ENCODE measurements at regions not wholly inside any gene's neighbourhood (a gene's known extent, or its start where the extent isn't known, plus 50 kb on each side); places are given as distances from the start of the nearest gene placed in this dataset.

GRCh38 chr7:155191901-155192478 is 105.7 kb upstream of the INSIG1 start:
- Histone ChIP-seq H3K9me3 (ENCODE audit: insufficient read depth, low read length) (peaks cover 13% of the 10 kb centered on the region; the same call in 1 of the 2 replicates), H3K4me1 (ENCODE audit: low read length) (no peaks in the 10 kb centered on the region), H2AFZ (ENCODE audit: low read depth, low read length) (no peak overlapping the region), H3K9ac (ENCODE audit: low read length) (no peak overlapping the region), H3K4me2 (ENCODE audit: low read length) (no peak overlapping the region), H3K27me3 (ENCODE audit: low read depth, low read length) (no peaks in the 10 kb centered on the region), H3K79me2 (ENCODE audit: low read length) (no peaks in the 10 kb centered on the region), H3K27ac (ENCODE audit: low read length) (no peak overlapping the region), H4K20me1 (ENCODE audit: insufficient read depth, low read length) (no peaks in the 10 kb centered on the region), H3K36me3 (replicated peaks; ENCODE audit: low read depth, low read length) (no peaks in the 10 kb centered on the region), H3K4me3 (ENCODE audit: low read length) (no peak overlapping the region)
- no peak for TF ChIP-seq CTCF (IDR thresholded peaks at IDR 0.05; ENCODE audit: low read depth, low read length)
- no peak for TF ChIP-seq EZH2phosphoT487 (IDR thresholded peaks at IDR 0.05; ENCODE audit: low read depth)

- no peak overlapping the region for H2AFZ ChIP-seq (ENCODE audit: low read depth, low read length)
- no peak overlapping the region for H3K27ac ChIP-seq (ENCODE audit: low read length)
- no peak overlapping the region for H3K9ac ChIP-seq (ENCODE audit: low read length)
- no peaks in the 10 kb centered on the region for H3K27me3 ChIP-seq (ENCODE audit: low read depth, low read length)
- H3K36me3 ChIP-seq (replicated peaks; ENCODE audit: low read depth, low read length): peaks cover 10% of the 10 kb centered on the region
- no peak overlapping the region for H3K4me3 ChIP-seq (ENCODE audit: low read length)
- no peaks in the 10 kb centered on the region for H4K20me1 ChIP-seq (ENCODE audit: insufficient read depth, low read length)
- no peaks in the 10 kb centered on the region for H3K4me1 ChIP-seq (ENCODE audit: low read length)
- TF ChIP-seq CTCF (IDR thresholded peaks at IDR 0.05; ENCODE audit: low read depth, low read length) (no peak), EZH2phosphoT487 (IDR thresholded peaks at IDR 0.05; ENCODE audit: low read depth) (no peak)
- H3K4me2 ChIP-seq (ENCODE audit: low read length): no peak overlapping the region
- peaks cover 24% of the 10 kb centered on the region; the same call in 1 of the 2 replicates for H3K9me3 ChIP-seq (ENCODE audit: insufficient read depth, low read length)
- H3K79me2 ChIP-seq (ENCODE audit: low read length): no peaks in the 10 kb centered on the region
Measured at GRCh38 chr7:155192961-155193640, 104.6 kb upstream of the INSIG1 start.

GRCh38 chr7:155193716-155194115 is 104.0 kb upstream of the INSIG1 start:
- no peak overlapping the region for H3K4me3 ChIP-seq (ENCODE audit: low read length)
- TF ChIP-seq CTCF (IDR thresholded peaks at IDR 0.05; ENCODE audit: low read depth, low read length) (no peak), EZH2phosphoT487 (IDR thresholded peaks at IDR 0.05; ENCODE audit: low read depth) (no peak)

GRCh38 chr7:155194382-155195140 is 103.1 kb upstream of the INSIG1 start:
- peaks cover 15% of the 10 kb centered on the region for H3K36me3 ChIP-seq (replicated peaks; ENCODE audit: low read depth, low read length)
- no peaks in the 10 kb centered on the region for H3K79me2 ChIP-seq (ENCODE audit: low read length)
- peaks cover 25% of the 10 kb centered on the region; the same call in 1 of the 2 replicates for H3K9me3 ChIP-seq (ENCODE audit: insufficient read depth, low read length)
- H2AFZ ChIP-seq (ENCODE audit: low read depth, low read length): no peak overlapping the region
- no peak for TF ChIP-seq CTCF (IDR thresholded peaks at IDR 0.05; ENCODE audit: low read depth, low read length)
- no peak for TF ChIP-seq EZH2phosphoT487 (IDR thresholded peaks at IDR 0.05; ENCODE audit: low read depth)
- no peak overlapping the region for H3K9ac ChIP-seq (ENCODE audit: low read length)
- no peak overlapping the region for H3K4me3 ChIP-seq (ENCODE audit: low read length)
- no peaks in the 10 kb centered on the region for H4K20me1 ChIP-seq (ENCODE audit: insufficient read depth, low read length)
- H3K4me2 ChIP-seq (ENCODE audit: low read length): no peak overlapping the region
- H3K27ac ChIP-seq (ENCODE audit: low read length): no peak overlapping the region
- no peaks in the 10 kb centered on the region for H3K27me3 ChIP-seq (ENCODE audit: low read depth, low read length)
- peaks cover 13% of the 10 kb centered on the region for H3K4me1 ChIP-seq (ENCODE audit: low read length)

More at GRCh38 chr7:155193716-155194115, 104.0 kb upstream of the INSIG1 start:
- Histone ChIP-seq H3K36me3 (replicated peaks; ENCODE audit: low read depth, low read length) (peaks cover 15% of the 10 kb centered on the region), H3K27ac (ENCODE audit: low read length) (no peak overlapping the region), H2AFZ (ENCODE audit: low read depth, low read length) (no peak overlapping the region), H3K79me2 (ENCODE audit: low read length) (no peaks in the 10 kb centered on the region), H4K20me1 (ENCODE audit: insufficient read depth, low read length) (no peaks in the 10 kb centered on the region), H3K4me2 (ENCODE audit: low read length) (no peak overlapping the region), H3K9me3 (ENCODE audit: insufficient read depth, low read length) (peaks cover 25% of the 10 kb centered on the region; the same call in 1 of the 2 replicates), H3K27me3 (ENCODE audit: low read depth, low read length) (no peaks in the 10 kb centered on the region), H3K9ac (ENCODE audit: low read length) (no peak overlapping the region), H3K4me1 (ENCODE audit: low read length) (peaks cover 4% of the 10 kb centered on the region)

Measured in OCI-LY3 (cell line).